HEK293 (cell line): ENCODE measurements at regions not wholly inside any gene's neighbourhood (a gene's known extent, or its start where the extent isn't known, plus 50 kb on each side); places are given as distances from the start of the nearest gene placed in this dataset.

Experiments used
- CTCF ChIA-PET: fragments of 350-600 bp; formaldehyde crosslinking; extraction: SDS; loops from one replicate; lab custom pipeline; 2021; ENCODE audit warnings: antibody characterized with exemption; lab: Yijun Ruan, JAX
- POLR2A ChIA-PET: fragments of 300-600 bp; formaldehyde crosslinking; extraction: SDS; loops from one replicate; lab custom pipeline; 2020; ENCODE audit warnings: antibody characterized with exemption, inconsistent platforms; lab: Yijun Ruan, JAX
- H3K27ac ChIP-seq: fragments of 200-500 bp; sonication (Bioruptor generic); 2 replicates; pipeline ENCODE4 v1.5.1; 2014; ENCODE audit warnings: low read depth, low read length, control low read depth, inconsistent platforms; ENCODE audit errors: extremely low read depth
- H3K36me3 ChIP-seq, 2 experiments: fragments of 200-500 bp in 1 of 2; sonication (Bioruptor generic) in 1 of 2; 1 replicate in 1 of 2; 2 replicates in 1 of 2; pipeline ENCODE4 v1.5.1; 2014 to 2017; ENCODE audit warnings: inconsistent platforms in 2 of 2, low read length in 2 of 2; ENCODE audit not compliant: control insufficient read depth in 2 of 2, insufficient read depth in 1 of 2
- H3K4me1 ChIP-seq: fragments of 200-500 bp; sonication (Bioruptor generic); 2 replicates; pipeline ENCODE4 v1.5.1; 2014; ENCODE audit warnings: mild to moderate bottlenecking, low read length, inconsistent platforms; ENCODE audit not compliant: control insufficient read depth, insufficient read depth
- H3K4me3 ChIP-seq: 2 replicates; pipeline ENCODE4 v1.5.1; 2011; ENCODE audit warnings: low read depth, mild to moderate bottlenecking, control low read depth, low read length, moderate library complexity
- H3K9me3 ChIP-seq: fragments of 200-500 bp; sonication (Bioruptor generic); 2 replicates; pipeline ENCODE4 v1.5.1; 2014; ENCODE audit warnings: low read depth, low read length, inconsistent platforms; ENCODE audit not compliant: control insufficient read depth, insufficient read depth
- KLF16 ChIP-seq: fragments of 450-650 bp; formaldehyde crosslinking; IDR thresholded peaks from 2 replicates; pipeline ENCODE4 v1.5.1; 2017; ENCODE audit warnings: missing biosample characterization, missing genetic modification characterization
- PBX3 ChIP-seq: sonication (generic); formaldehyde crosslinking; IDR thresholded peaks from 2 replicates; pipeline ENCODE4 v1.8.1; 2022; ENCODE audit warnings: mild to moderate bottlenecking, moderate library complexity, missing genetic modification reagents
- RBAK ChIP-seq: fragments of 450-650 bp; formaldehyde crosslinking; IDR thresholded peaks from 2 replicates; pipeline ENCODE4 v1.5.1; 2016; ENCODE audit warnings: missing biosample characterization, missing genetic modification characterization
- TRIM28 ChIP-seq: IDR thresholded peaks from 2 replicates; pipeline ENCODE4 v1.6.1; 2011; ENCODE audit warnings: low read length, control low read depth, borderline replicate concordance
- ZNF10 ChIP-seq: fragments of 450-650 bp; formaldehyde crosslinking; IDR thresholded peaks from 2 replicates; pipeline ENCODE4 v1.5.1; 2017; ENCODE audit warnings: missing biosample characterization, missing genetic modification characterization
- ZNF121 ChIP-seq: fragments of 450-650 bp; formaldehyde crosslinking; IDR thresholded peaks from 2 replicates; pipeline ENCODE4 v1.5.1; 2016; ENCODE audit warnings: missing biosample characterization, missing genetic modification characterization
- ZNF138 ChIP-seq: fragments of 450-650 bp; formaldehyde crosslinking; IDR thresholded peaks from 2 replicates; pipeline ENCODE4 v1.5.1; 2016; ENCODE audit warnings: missing biosample characterization, missing genetic modification characterization, borderline replicate concordance
- ZNF211 ChIP-seq: fragments of 450-650 bp; formaldehyde crosslinking; IDR thresholded peaks from 2 replicates; pipeline ENCODE4 v1.5.1; 2016; ENCODE audit warnings: low read depth, missing biosample characterization, missing genetic modification characterization
- ZNF248 ChIP-seq: fragments of 450-650 bp; formaldehyde crosslinking; IDR thresholded peaks from 2 replicates; pipeline ENCODE4 v1.5.1; 2017; ENCODE audit warnings: missing biosample characterization, missing genetic modification characterization
- ZNF48 ChIP-seq: fragments of 450-650 bp; formaldehyde crosslinking; IDR thresholded peaks from 2 replicates; pipeline ENCODE4 v1.5.1; 2016; ENCODE audit warnings: missing biosample characterization, missing genetic modification characterization
- ZNF558 ChIP-seq: fragments of 450-650 bp; formaldehyde crosslinking; IDR thresholded peaks from 2 replicates; pipeline ENCODE4 v1.5.1; 2016; ENCODE audit warnings: missing biosample characterization, missing genetic modification characterization
- ZNF580 ChIP-seq: fragments of 450-650 bp; formaldehyde crosslinking; IDR thresholded peaks from 2 replicates; pipeline ENCODE4 v1.5.1; 2016; ENCODE audit warnings: missing biosample characterization, missing genetic modification characterization
- ZNF707 ChIP-seq: fragments of 450-650 bp; formaldehyde crosslinking; IDR thresholded peaks from 2 replicates; pipeline ENCODE4 v1.5.1; 2016; ENCODE audit warnings: missing biosample characterization, missing genetic modification characterization
- ZNF791 ChIP-seq: fragments of 450-650 bp; formaldehyde crosslinking; IDR thresholded peaks from 2 replicates; pipeline ENCODE4 v1.5.1; 2016; ENCODE audit warnings: missing biosample characterization, missing genetic modification characterization
- ZNF830 ChIP-seq: fragments of 450-650 bp; IDR thresholded peaks from 2 replicates; pipeline ENCODE4 v1.5.0; 2018; ENCODE audit warnings: missing biosample characterization, missing genetic modification characterization, low read depth, mild to moderate bottlenecking, moderate library complexity
- ZSCAN16 ChIP-seq: fragments of 450-650 bp; formaldehyde crosslinking; IDR thresholded peaks from 2 replicates; pipeline ENCODE4 v1.5.1; 2016; ENCODE audit warnings: missing biosample characterization, missing genetic modification characterization

- no peak overlapping the region for H3K4me3 ChIP-seq
- no peaks in the 10 kb centered on the region for H3K36me3 ChIP-seq
- TF ChIP-seq ZNF138 (tag by site-specific recombination), result no peak
- TF ChIP-seq ZNF830 (tag by site-specific recombination), result no peak
- TF ChIP-seq ZNF48 (tag by site-specific recombination), result no peak
- TF ChIP-seq ZNF211 (tag by site-specific recombination), result no peak
- TF ChIP-seq RBAK (tag by site-specific recombination), result no peak
- no peak for TF ChIP-seq ZNF707 (tag by site-specific recombination)
- H3K4me1 ChIP-seq, result peaks cover 8% of the 10 kb centered on the region
- H3K27ac ChIP-seq, result no peak overlapping the region
- ChIA-PET POLR2A (no interaction called here), CTCF (interaction anchor here (0.7 kb wide), 1 partner anchor 240 kb away, joined by 3 read pairs; no protein-coding TSS in a partner anchor)
- no peaks in the 10 kb centered on the region for H3K9me3 ChIP-seq
Observed at GRCh38 chr9:16265688-16266087, 604.8 kb downstream of the BNC2 start.

- no peaks in the 10 kb centered on the region for H3K9me3 ChIP-seq
- H3K4me1 ChIP-seq, result peaks cover 8% of the 10 kb centered on the region
- CTCF ChIA-PET, result interaction anchor here (0.6 to 1.2 kb wide), 8 partner anchors 8 to 78 kb away, joined by 3 to 4 read pairs (median 3); no protein-coding TSS in a partner anchor
- TF ChIP-seq PBX3 (CRISPR knock-in tag) (no peak), ZSCAN16 (no peak), ZNF791 (no peak), ZNF248 (tag by site-specific recombination) (no peak), ZNF558 (no peak), ZNF10 (no peak), ZNF580 (tag by site-specific recombination) (0 out of 2 replicates have a peak, but pooled peaks have one; percentile 28)
- TF ChIP-seq, all 188 proteins: peak for 1
- no peak overlapping the region for H3K27ac ChIP-seq
- POLR2A ChIA-PET, result no interaction called here
- no peaks in the 10 kb centered on the region for H3K36me3 ChIP-seq
- H3K4me3 ChIP-seq, result no peak overlapping the region
Observed at GRCh38 chr9:16266648-16267276, 603.7 kb downstream of the BNC2 start.

- Histone ChIP-seq H3K27ac (no peak overlapping the region; the same call in 1 of the 2 replicates), H3K4me1 (peaks cover 3% of the 10 kb centered on the region), H3K9me3 (no peaks in the 10 kb centered on the region), H3K4me3 (no peak overlapping the region), H3K36me3 (no peaks in the 10 kb centered on the region)
- TF ChIP-seq ZNF121 (tag by site-specific recombination) (no peak), TRIM28 (no peak), KLF16 (tag by site-specific recombination) (no peak)
- ChIA-PET CTCF (interaction anchor here (0.6 to 1.2 kb wide), 10 partner anchors 9 to 77 kb away, joined by 3 to 4 read pairs (median 3); no protein-coding TSS in a partner anchor), POLR2A (no interaction called here)
Observed at GRCh38 chr9:16267281-16268066, 603.0 kb downstream of the BNC2 start.
